Fibroblast of lung (primary cell): ENCODE measurements at regions not wholly inside any gene's neighbourhood (a gene's known extent, or its start where the extent isn't known, plus 50 kb on each side); places are given as distances from the start of the nearest gene placed in this dataset.

Source experiments
- DNase-seq, 2 donors: peaks; one replicate each; pipeline versions ENCODE4 v3.0.0 to v3.0.0-alpha.2; 2010; ENCODE audit warnings: low read depth in 2 of 2
- H2AFZ ChIP-seq: 2 replicates; pipeline ENCODE4 v1.5.1; 2012; ENCODE audit warnings: low read length, control low read depth, inconsistent platforms
- H3K27ac ChIP-seq: 2 replicates; pipeline ENCODE4 v1.5.1; 2011; ENCODE audit warnings: low read length, control low read depth; ENCODE audit not compliant: insufficient read depth
- H3K27me3 ChIP-seq: 2 replicates; pipeline ENCODE4 v1.5.1; 2011; ENCODE audit warnings: mild to moderate bottlenecking, low read length; ENCODE audit not compliant: control insufficient read depth, insufficient read depth
- H3K36me3 ChIP-seq: 2 replicates; pipeline ENCODE4 v1.5.1; 2011; ENCODE audit warnings: low read length; ENCODE audit not compliant: control insufficient read depth, insufficient read depth
- H3K4me1 ChIP-seq: 2 replicates; pipeline ENCODE4 v1.5.1; 2011; ENCODE audit warnings: low read length; ENCODE audit not compliant: control insufficient read depth, insufficient read depth; ENCODE audit errors: extremely low read depth
- H3K4me2 ChIP-seq: 2 replicates; pipeline ENCODE4 v1.5.1; 2011; ENCODE audit warnings: low read length, control low read depth; ENCODE audit not compliant: insufficient read depth; ENCODE audit errors: extremely low read depth
- H3K4me3 ChIP-seq, 4 experiments: fragments of 200-600 bp in 1 of 4; sonication (generic) in 1 of 4; replicated peaks in 1 of 4; 2 replicates each; pipeline ENCODE4 v1.5.1; 2011 to 2016; ENCODE audit warnings: low read length in 4 of 4, low read depth in 3 of 4, mild to moderate bottlenecking in 3 of 4, control low read depth in 2 of 4, inconsistent platforms in 1 of 4, mixed read lengths in 1 of 4; ENCODE audit not compliant: insufficient read depth in 1 of 4; ENCODE audit errors: control extremely low read depth in 1 of 4
- H3K79me2 ChIP-seq: 2 replicates; pipeline ENCODE4 v1.5.1; 2012; ENCODE audit warnings: mild to moderate bottlenecking, low read length, inconsistent platforms; ENCODE audit not compliant: control insufficient read depth, insufficient read depth
- H3K9ac ChIP-seq: 2 replicates; pipeline ENCODE4 v1.5.1; 2011; ENCODE audit warnings: mild to moderate bottlenecking, low read length, control low read depth; ENCODE audit not compliant: insufficient read depth
- H3K9me3 ChIP-seq: 2 replicates; pipeline ENCODE4 v1.5.1; 2012; ENCODE audit warnings: low read depth, low read length; ENCODE audit not compliant: control insufficient read depth, insufficient read depth
- H4K20me1 ChIP-seq: 2 replicates; pipeline ENCODE4 v1.5.1; 2011; ENCODE audit warnings: low read length; ENCODE audit not compliant: control insufficient read depth, insufficient read depth; ENCODE audit errors: extremely low read depth
- EZH2 ChIP-seq: IDR thresholded peaks from 2 replicates; pipeline ENCODE4 v1.5.1; 2012; ENCODE audit warnings: low read length, control low read depth, mild to moderate bottlenecking; ENCODE audit errors: missing control alignments
- TF ChIP-seq, protein P1 (sequence below), 2 donors: IDR thresholded peaks in 1 of 2; conservative IDR thresholded peaks in 1 of 2; 1 replicate in 1 of 2; 2 replicates in 1 of 2; pipeline ENCODE4 v1.5.1; 2011 to 2012; ENCODE audit warnings: low read length in 2 of 2, control low read depth in 1 of 2, inconsistent platforms in 1 of 2, low read depth in 1 of 2, mild to moderate bottlenecking in 1 of 2

DNA sequence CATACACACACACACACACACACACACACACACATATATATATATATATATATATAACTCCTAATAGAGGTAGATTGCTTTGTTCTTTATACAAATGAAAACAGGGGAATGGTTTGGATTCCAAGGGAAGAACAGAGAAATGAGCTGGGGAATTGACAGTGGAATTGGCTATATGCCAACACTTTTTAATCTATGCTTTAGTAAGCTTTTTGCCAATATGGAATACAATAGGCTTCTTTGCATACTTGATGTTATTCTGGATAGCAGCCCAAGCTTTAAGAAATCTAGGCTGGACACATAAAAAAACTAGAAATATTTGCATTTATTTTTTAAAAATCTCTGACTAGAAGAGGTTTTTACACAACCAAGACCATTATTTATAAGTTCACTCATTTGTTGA, 334.2 kb upstream of the MDFIC2 start:
- H3K9ac ChIP-seq: no peak overlapping the region
- H3K4me1 ChIP-seq: no peaks in the 10 kb centered on the region
- H2AFZ ChIP-seq: no peak overlapping the region
- no peak overlapping the region for H3K4me3 ChIP-seq
- no peak overlapping the region for H3K27ac ChIP-seq
- TF ChIP-seq EZH2: no peak
- TF ChIP-seq, protein P1, sequence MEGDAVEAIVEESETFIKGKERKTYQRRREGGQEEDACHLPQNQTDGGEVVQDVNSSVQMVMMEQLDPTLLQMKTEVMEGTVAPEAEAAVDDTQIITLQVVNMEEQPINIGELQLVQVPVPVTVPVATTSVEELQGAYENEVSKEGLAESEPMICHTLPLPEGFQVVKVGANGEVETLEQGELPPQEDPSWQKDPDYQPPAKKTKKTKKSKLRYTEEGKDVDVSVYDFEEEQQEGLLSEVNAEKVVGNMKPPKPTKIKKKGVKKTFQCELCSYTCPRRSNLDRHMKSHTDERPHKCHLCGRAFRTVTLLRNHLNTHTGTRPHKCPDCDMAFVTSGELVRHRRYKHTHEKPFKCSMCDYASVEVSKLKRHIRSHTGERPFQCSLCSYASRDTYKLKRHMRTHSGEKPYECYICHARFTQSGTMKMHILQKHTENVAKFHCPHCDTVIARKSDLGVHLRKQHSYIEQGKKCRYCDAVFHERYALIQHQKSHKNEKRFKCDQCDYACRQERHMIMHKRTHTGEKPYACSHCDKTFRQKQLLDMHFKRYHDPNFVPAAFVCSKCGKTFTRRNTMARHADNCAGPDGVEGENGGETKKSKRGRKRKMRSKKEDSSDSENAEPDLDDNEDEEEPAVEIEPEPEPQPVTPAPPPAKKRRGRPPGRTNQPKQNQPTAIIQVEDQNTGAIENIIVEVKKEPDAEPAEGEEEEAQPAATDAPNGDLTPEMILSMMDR (conservative IDR thresholded peaks at IDR 0.05 in 1 of 2, IDR thresholded peaks at IDR 0.05 in 1 of 2; ENCODE audit: low read depth in 1 of 2, low read length in 2 of 2): no peak
- no peak for DNase-seq
- H3K79me2 ChIP-seq: no peaks in the 10 kb centered on the region
- no peaks in the 10 kb centered on the region for H3K36me3 ChIP-seq
- H3K9me3 ChIP-seq: no peaks in the 10 kb centered on the region
- H4K20me1 ChIP-seq: no peaks in the 10 kb centered on the region
- H3K4me2 ChIP-seq: no peak overlapping the region
- H3K27me3 ChIP-seq: no peaks in the 10 kb centered on the region

DNA sequence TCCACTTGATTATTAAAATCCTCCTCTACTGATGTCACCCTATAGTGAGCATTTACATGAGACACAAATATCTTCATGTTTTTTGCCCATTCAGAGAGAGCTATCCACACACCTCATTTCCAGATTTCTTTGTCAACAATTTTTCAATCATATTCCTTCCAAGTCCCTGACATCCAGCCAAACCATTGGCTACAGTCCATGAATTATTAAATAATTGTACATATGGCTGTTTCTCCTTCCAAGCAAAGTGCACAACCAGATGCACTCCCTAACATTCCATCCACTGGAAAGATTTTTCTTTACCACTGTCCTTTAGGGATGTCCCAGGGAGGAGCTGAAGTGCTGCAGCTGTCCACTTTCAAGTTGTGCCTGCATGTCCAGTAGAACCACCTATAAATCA, 328.0 kb upstream of the MDFIC2 start:
- Histone ChIP-seq H3K36me3 (no peaks in the 10 kb centered on the region), H4K20me1 (no peaks in the 10 kb centered on the region), H3K4me3 (no peak overlapping the region), H3K27ac (no peak overlapping the region), H3K27me3 (no peaks in the 10 kb centered on the region), H3K9ac (no peak overlapping the region), H3K4me2 (no peak overlapping the region), H3K79me2 (no peaks in the 10 kb centered on the region), H3K4me1 (no peaks in the 10 kb centered on the region), H2AFZ (no peak overlapping the region), H3K9me3 (no peaks in the 10 kb centered on the region)
- TF ChIP-seq, protein P1 (conservative IDR thresholded peaks at IDR 0.05 in 1 of 2, IDR thresholded peaks at IDR 0.05 in 1 of 2; ENCODE audit: low read depth in 1 of 2, low read length in 2 of 2): no peak
- no peak for TF ChIP-seq EZH2
- DNase-seq: no peak

DNA sequence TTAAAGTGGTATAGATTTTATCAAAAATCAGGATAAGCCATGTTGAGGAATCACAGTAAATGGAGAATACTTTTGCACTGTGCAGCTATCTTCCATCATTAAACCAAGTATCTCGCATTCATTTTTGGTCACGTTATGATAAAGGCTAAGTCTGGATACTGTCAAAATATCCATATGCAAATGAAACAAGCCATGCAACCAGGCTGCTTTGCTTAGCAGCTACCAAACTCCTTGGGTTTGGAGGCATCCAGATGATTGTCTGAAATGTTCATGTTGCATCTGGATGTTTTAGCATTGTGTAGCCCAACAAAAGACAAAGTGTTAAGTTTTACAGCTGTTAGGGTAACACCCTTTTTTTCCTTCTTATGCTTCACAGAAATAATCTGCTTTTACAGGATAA, 322.9 kb upstream of the MDFIC2 start:
- Histone ChIP-seq H3K9me3 (no peaks in the 10 kb centered on the region), H3K4me3 (no peak overlapping the region), H3K9ac (no peak overlapping the region), H3K4me1 (no peaks in the 10 kb centered on the region), H3K36me3 (no peaks in the 10 kb centered on the region), H2AFZ (no peak overlapping the region), H3K27ac (no peak overlapping the region), H3K4me2 (no peak overlapping the region), H3K79me2 (no peaks in the 10 kb centered on the region), H3K27me3 (no peaks in the 10 kb centered on the region), H4K20me1 (no peaks in the 10 kb centered on the region)
- no peak for TF ChIP-seq EZH2
- no peak for DNase-seq
